Neural cell (in vitro differentiated cells): ENCODE measurements at regions not wholly inside any gene's neighbourhood (a gene's known extent, or its start where the extent isn't known, plus 50 kb on each side); places are given as distances from the start of the nearest gene placed in this dataset.

ENCODE experiments used
- H2AFZ ChIP-seq: fragments of 200-600, 300-800 bp; sonication (generic), shearing (Covaris generic); 2 replicates; pipeline ENCODE4 v1.6.0; 2014; ENCODE audit warnings: low read depth, mild to moderate bottlenecking, antibody characterized with exemption, low read length, moderate library complexity
- H3F3A ChIP-seq: fragments of 200-600 bp; shearing (Covaris generic); 2 replicates; pipeline ENCODE4 v1.6.1; 2016; ENCODE audit warnings: mild to moderate bottlenecking, moderate library complexity, mixed read lengths, antibody characterized with exemption, low read length; ENCODE audit not compliant: insufficient read depth, poor library complexity, severe bottlenecking
- H3K27ac ChIP-seq: fragments of 200-600, 300-800 bp; sonication (generic), shearing (Covaris generic); 2 replicates; pipeline ENCODE4 v1.5.1; 2014; ENCODE audit warnings: mild to moderate bottlenecking, low read length, moderate library complexity
- H3K27me3 ChIP-seq: fragments of 300-800, 200-600 bp; sonication (generic), shearing (Covaris generic); 2 replicates; pipeline ENCODE4 v1.6.0; 2014; ENCODE audit warnings: mild to moderate bottlenecking, low read depth, low read length, moderate library complexity; ENCODE audit not compliant: insufficient read depth
- H3K36me3 ChIP-seq: fragments of 300-800, 200-600 bp; sonication (generic), shearing (Covaris generic); 2 replicates; pipeline ENCODE4 v1.5.1; 2014; ENCODE audit warnings: mild to moderate bottlenecking, antibody characterized with exemption, low read length, moderate library complexity; ENCODE audit not compliant: insufficient read depth
- H3K4me2 ChIP-seq: fragments of 300-800, 200-600 bp; sonication (generic), shearing (Covaris generic); 2 replicates; pipeline ENCODE4 v1.6.0; 2014; ENCODE audit warnings: mild to moderate bottlenecking, low read length
- H3K4me3 ChIP-seq: fragments of 300-800, 200-600 bp; sonication (generic), shearing (Covaris generic); 2 replicates; pipeline ENCODE4 v1.5.1; 2014; ENCODE audit warnings: mild to moderate bottlenecking, low read length, moderate library complexity
- H3K79me2 ChIP-seq: fragments of 200-600 bp; shearing (Covaris generic); replicated peaks from 2 replicates; pipeline ENCODE4 v1.6.0; 2014; ENCODE audit warnings: mild to moderate bottlenecking, low read length, moderate library complexity; ENCODE audit not compliant: insufficient read depth
- H3K9ac ChIP-seq: fragments of 300-800, 200-600 bp; sonication (generic), shearing (Covaris generic); 2 replicates; pipeline ENCODE4 v1.6.1; 2016; ENCODE audit warnings: mild to moderate bottlenecking, low read length, mixed read lengths
- H3K9me2 ChIP-seq: fragments of 200-600 bp; shearing (Covaris generic); 2 replicates; pipeline ENCODE4 v1.6.1; 2016; ENCODE audit warnings: mild to moderate bottlenecking, low read length, mixed read lengths; ENCODE audit not compliant: insufficient read depth
- H3K9me3 ChIP-seq: fragments of 200-600, 300-800 bp; sonication (generic), shearing (Covaris generic); 2 replicates; pipeline ENCODE4 v1.6.1; 2016; ENCODE audit warnings: mild to moderate bottlenecking, mixed run types, low read length, moderate library complexity, mixed read lengths
- H4K20me1 ChIP-seq: fragments of 200-600 bp; shearing (Covaris generic); 2 replicates; pipeline ENCODE4 v1.6.1; 2016; ENCODE audit warnings: mild to moderate bottlenecking, mixed run types; ENCODE audit not compliant: insufficient read depth
- CTCF ChIP-seq: fragments of 450-650 bp; IDR thresholded peaks from 2 replicates; pipeline ENCODE4 v1.5.1; 2014; ENCODE audit warnings: antibody characterized with exemption, mild to moderate bottlenecking, moderate library complexity; ENCODE audit not compliant: poor library complexity, severe bottlenecking
- EP300 ChIP-seq: fragments of 450-650 bp; conservative IDR thresholded peaks from 2 replicates; pipeline ENCODE4 v1.6.1; 2014; ENCODE audit warnings: antibody characterized with exemption, mild to moderate bottlenecking, moderate library complexity; ENCODE audit not compliant: poor library complexity, severe bottlenecking
- EZH2 ChIP-seq: fragments of 200-600, 300-800 bp; shearing (Covaris generic), sonication (generic); IDR thresholded peaks from 2 replicates; pipeline ENCODE4 v1.6.1; 2014; ENCODE audit warnings: antibody characterized with exemption, low read length, borderline replicate concordance, mild to moderate bottlenecking; ENCODE audit not compliant: insufficient read depth, poor library complexity, severe bottlenecking
- MXI1 ChIP-seq: fragments of 450-650 bp; conservative IDR thresholded peaks from 2 replicates; pipeline ENCODE4 v1.6.1; 2014; ENCODE audit warnings: antibody characterized with exemption, mild to moderate bottlenecking; ENCODE audit not compliant: poor library complexity, severe bottlenecking
- POLR2AphosphoS5 ChIP-seq: IDR thresholded peaks from 2 replicates; pipeline ENCODE4 v1.6.1; 2012
- RAD21 ChIP-seq: fragments of 450-650 bp; conservative IDR thresholded peaks from 2 replicates; pipeline ENCODE4 v1.6.1; 2014; ENCODE audit warnings: antibody characterized with exemption, mild to moderate bottlenecking, moderate library complexity
- SMC3 ChIP-seq: fragments of 450-650 bp; conservative IDR thresholded peaks from 2 replicates; pipeline ENCODE4 v1.6.1; 2014; ENCODE audit warnings: antibody characterized with exemption, mild to moderate bottlenecking, moderate library complexity; ENCODE audit not compliant: poor library complexity
- TAF1 ChIP-seq: IDR thresholded peaks from 2 replicates; pipeline ENCODE4 v1.6.1; 2012; ENCODE audit warnings: low read depth
- TF ChIP-seq, protein P1 (sequence below): IDR thresholded peaks from 2 replicates; pipeline ENCODE4 v1.6.1; 2012; ENCODE audit warnings: borderline replicate concordance

DNA sequence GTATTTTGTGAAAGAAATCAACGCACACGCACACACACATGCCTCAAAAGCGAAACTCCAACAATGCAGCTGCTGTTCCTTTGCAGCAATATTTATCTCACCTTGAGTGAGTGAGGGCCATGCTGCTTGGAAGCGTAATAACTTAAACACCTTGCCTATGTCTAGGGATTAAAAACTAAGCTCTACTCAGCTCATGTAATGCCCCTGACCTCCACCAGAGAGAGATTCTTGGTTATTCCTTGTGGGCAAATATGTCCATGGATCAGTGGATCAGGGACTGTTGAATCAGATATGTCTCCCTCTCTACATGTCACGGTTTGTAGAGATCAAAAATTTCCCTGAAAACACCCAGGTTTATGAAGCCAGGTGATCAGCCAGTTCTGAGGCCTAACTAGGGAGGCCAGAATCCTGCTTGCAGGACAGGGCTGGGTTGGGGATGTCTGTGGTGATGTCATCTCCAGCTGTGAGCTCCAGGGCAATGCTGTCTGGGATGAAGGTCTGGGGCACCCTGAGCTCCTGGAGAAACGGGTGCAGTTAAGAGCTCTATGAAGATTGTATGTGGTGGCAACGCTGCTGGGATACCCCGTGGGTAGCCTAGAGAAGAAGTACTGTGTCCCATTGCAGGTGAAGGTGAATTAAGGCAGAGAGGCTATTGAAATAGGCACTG, 149.4 kb downstream of the KCNJ12 start:
- Histone ChIP-seq H3K27ac (no peak overlapping the region), H2AFZ (no peak overlapping the region), H3K9ac (no peak overlapping the region), H3K4me2 (no peak overlapping the region), H3K4me3 (no peak overlapping the region), H3K79me2 (no peaks in the 10 kb centered on the region), H3F3A (no peaks in the 10 kb centered on the region), H3K9me2 (no peaks in the 10 kb centered on the region), H3K9me3 (no peaks in the 10 kb centered on the region), H3K27me3 (no peaks in the 10 kb centered on the region), H4K20me1 (no peaks in the 10 kb centered on the region), H3K36me3 (no peaks in the 10 kb centered on the region)
- TF ChIP-seq POLR2AphosphoS5 (no peak), MXI1 (no peak), TAF1 (no peak), SMC3 (no peak), CTCF (no peak), EP300 (no peak), RAD21 (no peak)
- TF ChIP-seq, protein P1, sequence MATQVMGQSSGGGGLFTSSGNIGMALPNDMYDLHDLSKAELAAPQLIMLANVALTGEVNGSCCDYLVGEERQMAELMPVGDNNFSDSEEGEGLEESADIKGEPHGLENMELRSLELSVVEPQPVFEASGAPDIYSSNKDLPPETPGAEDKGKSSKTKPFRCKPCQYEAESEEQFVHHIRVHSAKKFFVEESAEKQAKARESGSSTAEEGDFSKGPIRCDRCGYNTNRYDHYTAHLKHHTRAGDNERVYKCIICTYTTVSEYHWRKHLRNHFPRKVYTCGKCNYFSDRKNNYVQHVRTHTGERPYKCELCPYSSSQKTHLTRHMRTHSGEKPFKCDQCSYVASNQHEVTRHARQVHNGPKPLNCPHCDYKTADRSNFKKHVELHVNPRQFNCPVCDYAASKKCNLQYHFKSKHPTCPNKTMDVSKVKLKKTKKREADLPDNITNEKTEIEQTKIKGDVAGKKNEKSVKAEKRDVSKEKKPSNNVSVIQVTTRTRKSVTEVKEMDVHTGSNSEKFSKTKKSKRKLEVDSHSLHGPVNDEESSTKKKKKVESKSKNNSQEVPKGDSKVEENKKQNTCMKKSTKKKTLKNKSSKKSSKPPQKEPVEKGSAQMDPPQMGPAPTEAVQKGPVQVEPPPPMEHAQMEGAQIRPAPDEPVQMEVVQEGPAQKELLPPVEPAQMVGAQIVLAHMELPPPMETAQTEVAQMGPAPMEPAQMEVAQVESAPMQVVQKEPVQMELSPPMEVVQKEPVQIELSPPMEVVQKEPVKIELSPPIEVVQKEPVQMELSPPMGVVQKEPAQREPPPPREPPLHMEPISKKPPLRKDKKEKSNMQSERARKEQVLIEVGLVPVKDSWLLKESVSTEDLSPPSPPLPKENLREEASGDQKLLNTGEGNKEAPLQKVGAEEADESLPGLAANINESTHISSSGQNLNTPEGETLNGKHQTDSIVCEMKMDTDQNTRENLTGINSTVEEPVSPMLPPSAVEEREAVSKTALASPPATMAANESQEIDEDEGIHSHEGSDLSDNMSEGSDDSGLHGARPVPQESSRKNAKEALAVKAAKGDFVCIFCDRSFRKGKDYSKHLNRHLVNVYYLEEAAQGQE = no peak

GRCh38 chr17:21528031-21528695, 152.0 kb downstream of the KCNJ12 start:
- H3K9ac ChIP-seq = no peak overlapping the region
- TF ChIP-seq CTCF (no peak), POLR2AphosphoS5 (no peak), EZH2 (no peak), EP300 (no peak), TAF1 (no peak)
- no peaks in the 10 kb centered on the region for H3K9me2 ChIP-seq
- H3K79me2 ChIP-seq = no peaks in the 10 kb centered on the region
- no peak overlapping the region for H3K27ac ChIP-seq
- H3F3A ChIP-seq = no peaks in the 10 kb centered on the region
- H3K27me3 ChIP-seq = no peaks in the 10 kb centered on the region
- H2AFZ ChIP-seq = no peak overlapping the region
- H3K4me3 ChIP-seq = no peak overlapping the region
- H4K20me1 ChIP-seq = no peaks in the 10 kb centered on the region
- no peaks in the 10 kb centered on the region for H3K9me3 ChIP-seq
- H3K4me2 ChIP-seq = no peak overlapping the region
- H3K36me3 ChIP-seq = no peaks in the 10 kb centered on the region
